ENCODE measurements at regions not wholly inside any gene's neighbourhood (a gene's known extent, or its start where the extent isn't known, plus 50 kb on each side); places are given as distances from the start of the nearest gene placed in this dataset.

DNA sequence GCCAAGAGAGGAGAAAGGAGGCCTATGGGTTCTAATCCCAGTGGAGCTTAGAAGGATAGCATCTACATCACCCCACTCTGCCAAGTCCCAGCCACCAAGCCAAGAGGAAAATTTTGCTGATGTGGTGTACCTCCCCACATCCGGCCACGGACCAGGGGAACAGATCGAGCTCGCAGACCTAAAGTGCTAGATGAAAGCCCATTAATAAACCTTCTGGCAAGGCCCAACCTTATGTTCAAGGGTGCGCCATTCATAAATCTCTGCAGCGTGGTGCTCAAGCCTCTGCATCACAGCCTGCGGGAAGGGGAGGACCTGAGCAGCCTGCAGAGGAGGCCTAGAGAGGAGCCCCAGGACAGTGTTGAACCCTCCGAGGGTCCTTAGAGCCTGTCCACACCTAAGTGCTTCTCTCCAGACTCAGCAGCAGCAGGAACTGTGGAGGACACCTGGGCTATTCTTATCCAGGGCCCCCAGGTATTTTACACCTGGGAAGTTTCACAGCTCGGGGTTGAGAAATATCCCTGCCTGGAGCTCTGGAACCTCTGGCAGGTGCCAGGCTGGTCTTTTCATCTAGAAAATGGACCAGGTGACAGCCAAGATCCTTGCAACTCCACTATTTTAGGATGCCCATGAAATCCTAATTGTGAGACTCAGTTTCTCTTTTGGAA is 68.0 kb downstream of the MRPL46 start:
- Histone ChIP-seq H3K27me3 (no peaks in the 10 kb centered on the region), H3K9me3 (no peaks in the 10 kb centered on the region), H3K36me3 (no peaks in the 10 kb centered on the region), H3K4me1 (peaks cover 6% of the 10 kb centered on the region; the same call in 1 of the 2 replicates), H3K4me3 (ENCODE audit: low read depth, low read length) (no peak overlapping the region)
- TF ChIP-seq CTCF (IDR thresholded peaks at IDR 0.05; ENCODE audit: low read depth, low read length): no peak
- no peak for DNase-seq

- no peaks in the 10 kb centered on the region for H3K36me3 ChIP-seq
- no peak for TF ChIP-seq CTCF (IDR thresholded peaks at IDR 0.05; ENCODE audit: low read depth, low read length)
- no peaks in the 10 kb centered on the region for H3K9me3 ChIP-seq
- no peak overlapping the region for H3K4me3 ChIP-seq (ENCODE audit: low read depth, low read length)
- H3K4me1 ChIP-seq: peaks cover 5% of the 10 kb centered on the region; the same call in 1 of the 2 replicates
- no peak for DNase-seq
- H3K27me3 ChIP-seq: no peaks in the 10 kb centered on the region
Observed at GRCh38 chr15:88398011-88398410, 69.2 kb downstream of the MRPL46 start.

DNA sequence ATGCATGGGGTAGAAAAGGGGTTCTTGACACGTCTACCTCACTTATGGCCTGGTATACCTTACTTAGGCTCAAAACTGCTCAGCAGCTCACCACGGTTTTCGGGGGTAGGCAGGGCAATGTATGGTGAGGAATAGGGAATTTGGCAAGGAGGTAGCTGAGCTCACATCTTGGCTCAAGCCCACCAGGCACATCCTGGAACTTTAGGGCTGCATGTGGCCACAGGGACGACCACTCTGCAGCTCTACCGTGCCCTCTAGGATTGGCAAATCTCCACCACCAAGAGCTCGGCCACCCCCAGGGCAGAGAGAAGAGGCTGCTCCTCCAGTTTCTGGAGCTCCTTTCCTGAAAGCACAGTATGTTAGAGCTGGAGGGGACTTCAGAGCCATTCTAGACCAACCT is 69.7 kb downstream of the MRPL46 start:
- no peak for TF ChIP-seq CTCF (IDR thresholded peaks at IDR 0.05; ENCODE audit: low read depth, low read length)
- DNase-seq: no peak
- Histone ChIP-seq H3K4me1 (no peaks in the 10 kb centered on the region), H3K4me3 (ENCODE audit: low read depth, low read length) (no peak overlapping the region), H3K36me3 (no peaks in the 10 kb centered on the region), H3K9me3 (no peaks in the 10 kb centered on the region), H3K27me3 (no peaks in the 10 kb centered on the region)

DNA sequence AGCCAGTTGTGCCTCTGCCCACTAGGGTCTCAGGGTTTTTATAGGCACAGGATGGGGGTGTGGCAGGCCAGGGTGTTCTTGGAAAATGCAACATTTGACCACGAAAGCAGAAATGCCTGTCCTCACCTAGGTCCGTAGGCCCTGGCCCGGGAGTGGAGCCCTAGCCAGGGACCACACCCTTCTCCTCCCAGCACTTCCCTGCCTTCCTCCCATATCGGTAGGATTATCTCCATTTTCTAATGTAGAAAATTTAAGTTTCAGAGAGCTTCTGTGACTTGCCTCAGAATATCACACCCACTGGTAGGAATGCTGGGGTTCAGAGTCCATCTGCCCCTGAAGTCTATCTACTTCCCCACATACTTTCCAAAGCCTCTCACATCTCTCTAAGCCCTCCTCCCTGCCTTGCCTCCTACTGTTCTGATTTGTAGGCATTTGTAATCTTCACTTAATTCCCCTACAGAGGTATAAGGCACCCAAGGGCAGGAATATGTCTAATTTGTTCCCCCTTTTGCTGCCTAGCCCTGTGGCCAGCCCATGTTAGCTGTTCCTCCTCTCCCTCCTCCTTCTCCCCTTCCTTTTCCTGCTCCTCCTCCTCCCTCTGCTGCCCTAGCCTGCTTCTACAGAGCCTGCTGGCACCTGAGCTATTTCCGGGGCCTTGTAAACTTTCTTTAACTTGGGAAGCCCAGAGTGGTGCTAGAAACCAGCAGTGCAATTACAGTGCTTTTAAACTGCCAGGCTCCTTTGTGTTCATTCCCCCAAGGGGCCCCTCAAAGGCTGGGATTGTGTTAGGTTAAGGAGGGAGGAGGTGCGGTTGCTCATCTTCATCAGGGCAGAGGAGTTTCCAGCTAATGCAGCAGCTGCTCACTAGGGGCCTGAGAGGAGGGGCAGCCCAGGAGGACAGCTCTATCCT is 71.1 kb downstream of the MRPL46 start:
- TF ChIP-seq CTCF (IDR thresholded peaks at IDR 0.05; ENCODE audit: low read depth, low read length): no peak
- no peaks in the 10 kb centered on the region for H3K9me3 ChIP-seq
- no peaks in the 10 kb centered on the region for H3K36me3 ChIP-seq
- H3K4me3 ChIP-seq (ENCODE audit: low read depth, low read length): no peak overlapping the region
- no peaks in the 10 kb centered on the region for H3K4me1 ChIP-seq
- DNase-seq: no peak
- H3K27me3 ChIP-seq: no peaks in the 10 kb centered on the region

GRCh38 chr15:88395241-88395640 is 71.9 kb downstream of the MRPL46 start:
- Histone ChIP-seq H3K27me3 (no peaks in the 10 kb centered on the region), H3K4me3 (ENCODE audit: low read depth, low read length) (no peak overlapping the region), H3K36me3 (no peaks in the 10 kb centered on the region), H3K9me3 (no peaks in the 10 kb centered on the region), H3K4me1 (no peaks in the 10 kb centered on the region)
- no peak for DNase-seq
- TF ChIP-seq CTCF (IDR thresholded peaks at IDR 0.05; ENCODE audit: low read depth, low read length): no peak
